Adrenal gland (tissue), 9 donors: ENCODE measurements at regions not wholly inside any gene's neighbourhood (a gene's known extent, or its start where the extent isn't known, plus 50 kb on each side); places are given as distances from the start of the nearest gene placed in this dataset.

ENCODE experiments used
- DNase-seq, 7 donors: peaks; one replicate each; pipeline ENCODE4 v3.0.0-alpha.2; 2019 to 2020
- H3K27ac ChIP-seq, 5 donors: fragments of 200-600 bp; sonication (generic) in 4 of 5; 1 replicate in 3 of 5; 2 replicates in 2 of 5; pipeline versions ENCODE4 v1.5.1 to v1.8.0; 2016 to 2020; ENCODE audit warnings: mild to moderate bottlenecking in 1 of 5
- H3K27me3 ChIP-seq: fragments of 200-600 bp; 2 replicates; pipeline ENCODE4 v1.8.0; 2021
- H3K36me3 ChIP-seq, 2 donors: fragments of 200-600 bp; replicated peaks in 1 of 2; 1 replicate in 1 of 2; 2 replicates in 1 of 2; pipeline versions ENCODE4 v1.5.1 to v1.8.0; 2018 to 2022
- H3K4me1 ChIP-seq, 2 donors: fragments of 200-600 bp; replicated peaks in 1 of 2; 1 replicate in 1 of 2; 2 replicates in 1 of 2; pipeline versions ENCODE4 v1.5.1 to v1.8.0; 2018 to 2021
- H3K4me3 ChIP-seq, 4 donors: fragments of 200-600 bp; sonication (generic) in 3 of 4; one replicate each; pipeline ENCODE4 v1.5.1; 2016 to 2018
- H3K9me3 ChIP-seq, 3 donors: fragments of 200-600 bp; sonication (generic) in 1 of 3; replicated peaks in 1 of 3; 1 replicate in 2 of 3; 2 replicates in 1 of 3; pipeline versions ENCODE4 v1.5.1 to v1.8.0; 2016 to 2021
- POLR2A ChIP-seq, 2 donors: fragments of 450-650 bp; IDR thresholded peaks; one replicate each; pipeline ENCODE4 v1.6.1; 2017; ENCODE audit warnings: antibody characterized with exemption in 2 of 2, mild to moderate bottlenecking in 2 of 2, moderate library complexity in 1 of 2
- WGBS, 4 donors: extraction: QIAGEN DNeasy Blood & Tissue Kit in 2 of 4; methylation state at CpG; one replicate each; pipeline versions ENCODE4 v1.1.5 to v1.1.7; 2013 to 2017; 5-methylcytosine and 5-hydroxymethylcytosine counted together
- intact Hi-C, 2 donors: fragments of 100-400 bp; cut with DNase I; formaldehyde crosslinking; loops; one replicate each; pipeline versions ENCODE4 v1.14.1 to v1.15.0; 2022 to 2023
- TF ChIP-seq, protein P1 (sequence below), 6 experiments: fragments of 450-650 bp in 4 of 6; fragments of 200-600 bp in 2 of 6; sonication (generic) in 1 of 6; IDR thresholded peaks; 1 replicate in 5 of 6; 2 replicates in 1 of 6; pipeline versions ENCODE4 v1.5.1 to v1.8.0; 2016 to 2021; ENCODE audit warnings: antibody characterized with exemption in 6 of 6, mild to moderate bottlenecking in 2 of 6, moderate library complexity in 1 of 6
- donor health status: healthy with polysubstance abuse.
- donor health status: Bipolar disorder and iron deficiency.
- donor health status: DM: yes; HTN: yes; CAD: no.
- donor health status: DM: no; HTN: no; CAD: no.
- donor health status: DM: no; HTN: no; CAD: no.

DNA sequence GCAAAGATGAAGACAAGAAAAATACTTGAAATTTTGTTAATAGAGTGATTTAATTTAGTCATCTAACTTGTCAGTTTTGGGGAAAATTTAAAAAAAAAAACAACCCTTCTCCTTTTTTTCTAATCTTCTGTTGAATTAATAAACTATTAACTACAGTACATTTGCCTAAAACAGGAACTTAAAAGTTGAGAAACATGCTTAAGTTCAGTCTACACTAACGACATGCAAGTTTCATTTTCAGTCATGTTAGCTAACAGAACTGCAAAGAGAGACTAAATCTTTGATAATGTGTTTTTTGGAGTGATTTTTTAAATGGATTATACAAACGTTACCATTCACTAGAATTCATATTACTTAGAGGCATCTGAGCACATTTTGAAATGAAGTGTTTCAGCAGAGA lies 71.9 kb upstream of the MBNL1 start:
- peak overlapping the region in 2 of 5 donors; percentile 9 to 27 for H3K27ac ChIP-seq
- intact Hi-C loops, result no loop called here
- no peaks in the 10 kb centered on the region for H3K9me3 ChIP-seq
- no peaks in the 10 kb centered on the region for H3K36me3 ChIP-seq
- WGBS, 4 donors, result 41 to 45% (median 44%) methylated on average over 2 of the region's 2 CpGs
- DNase-seq, result no peak
- peak overlapping the region in 1 of 4 donors; percentile 31 for H3K4me3 ChIP-seq
- no peaks in the 10 kb centered on the region for H3K27me3 ChIP-seq
- peaks cover 0 to 7% of the 10 kb centered on the region in 2 donors for H3K4me1 ChIP-seq
- no peak for TF ChIP-seq POLR2A (IDR thresholded peaks at IDR 0.05)
- TF ChIP-seq, protein P1, sequence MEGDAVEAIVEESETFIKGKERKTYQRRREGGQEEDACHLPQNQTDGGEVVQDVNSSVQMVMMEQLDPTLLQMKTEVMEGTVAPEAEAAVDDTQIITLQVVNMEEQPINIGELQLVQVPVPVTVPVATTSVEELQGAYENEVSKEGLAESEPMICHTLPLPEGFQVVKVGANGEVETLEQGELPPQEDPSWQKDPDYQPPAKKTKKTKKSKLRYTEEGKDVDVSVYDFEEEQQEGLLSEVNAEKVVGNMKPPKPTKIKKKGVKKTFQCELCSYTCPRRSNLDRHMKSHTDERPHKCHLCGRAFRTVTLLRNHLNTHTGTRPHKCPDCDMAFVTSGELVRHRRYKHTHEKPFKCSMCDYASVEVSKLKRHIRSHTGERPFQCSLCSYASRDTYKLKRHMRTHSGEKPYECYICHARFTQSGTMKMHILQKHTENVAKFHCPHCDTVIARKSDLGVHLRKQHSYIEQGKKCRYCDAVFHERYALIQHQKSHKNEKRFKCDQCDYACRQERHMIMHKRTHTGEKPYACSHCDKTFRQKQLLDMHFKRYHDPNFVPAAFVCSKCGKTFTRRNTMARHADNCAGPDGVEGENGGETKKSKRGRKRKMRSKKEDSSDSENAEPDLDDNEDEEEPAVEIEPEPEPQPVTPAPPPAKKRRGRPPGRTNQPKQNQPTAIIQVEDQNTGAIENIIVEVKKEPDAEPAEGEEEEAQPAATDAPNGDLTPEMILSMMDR (IDR thresholded peaks at IDR 0.05), result no peak

DNA sequence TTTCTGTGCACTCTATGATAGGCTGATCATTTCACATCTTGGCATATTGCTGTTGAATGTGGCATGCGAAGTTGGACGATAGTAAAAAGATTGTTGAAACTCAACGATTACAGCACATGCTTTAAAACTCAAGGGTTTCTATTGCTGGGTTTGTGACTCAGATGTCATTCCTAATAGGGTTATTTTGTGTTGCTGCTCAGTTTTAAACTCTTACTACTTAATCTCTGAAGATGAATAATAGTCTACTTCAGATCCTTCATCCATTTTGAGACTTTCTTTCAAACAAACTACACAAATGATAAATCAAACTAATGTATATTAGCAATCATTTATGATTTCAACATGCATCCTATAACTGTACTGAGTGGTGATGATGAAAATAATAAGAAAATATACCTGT lies 71.3 kb upstream of the MBNL1 start:
- no peak for TF ChIP-seq POLR2A (IDR thresholded peaks at IDR 0.05)
- TF ChIP-seq, protein P1 (IDR thresholded peaks at IDR 0.05), result no peak
- peaks cover 0 to 7% of the 10 kb centered on the region in 2 donors for H3K4me1 ChIP-seq
- DNase-seq, result no peak
- H3K9me3 ChIP-seq, result no peaks in the 10 kb centered on the region
- WGBS, 4 donors, result 63 to 77% (median 70%) methylated on average over 3 of the region's 3 CpGs
- H3K27me3 ChIP-seq, result no peaks in the 10 kb centered on the region
- intact Hi-C loops, result no loop called here
- peak overlapping the region in 1 of 4 donors; percentile 31 for H3K4me3 ChIP-seq
- H3K36me3 ChIP-seq, result no peaks in the 10 kb centered on the region
- peak overlapping the region in 3 of 5 donors; percentile 9 to 32 (median 27) for H3K27ac ChIP-seq

DNA sequence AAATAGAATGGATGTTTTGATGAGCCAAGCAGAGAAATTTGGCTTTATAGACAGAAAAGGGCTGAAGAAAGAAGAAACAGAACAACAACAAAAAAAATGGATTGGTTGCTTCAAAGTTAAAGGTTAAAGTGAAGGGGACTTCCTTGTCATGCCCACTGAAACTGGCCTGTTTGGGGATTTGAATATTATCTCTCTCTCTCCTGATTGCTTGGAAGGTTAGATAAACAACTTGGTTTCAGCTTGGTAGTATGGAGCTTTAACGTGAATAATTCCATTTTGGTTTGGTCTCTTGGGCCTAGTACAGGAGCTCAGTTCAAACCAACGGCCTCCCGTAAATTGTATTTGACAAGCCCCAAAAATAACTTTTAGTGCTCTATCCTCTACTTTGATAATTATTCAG lies 70.8 kb upstream of the MBNL1 start:
- DNase-seq, result no peak
- 70 to 83% (median 78%) methylated on average over 3 of the region's 3 CpGs for WGBS, 4 donors
- intact Hi-C loops, result no loop called here
- Histone ChIP-seq H3K27ac (peak overlapping the region in 1 of 5 donors; percentile 27), H3K4me3 (no peak overlapping the region), H3K36me3 (no peaks in the 10 kb centered on the region), H3K27me3 (no peaks in the 10 kb centered on the region), H3K4me1 (peaks cover 0 to 7% of the 10 kb centered on the region in 2 donors), H3K9me3 (no peaks in the 10 kb centered on the region)
- TF ChIP-seq POLR2A (IDR thresholded peaks at IDR 0.05), result no peak
- TF ChIP-seq, protein P1 (IDR thresholded peaks at IDR 0.05), result no peak

DNA sequence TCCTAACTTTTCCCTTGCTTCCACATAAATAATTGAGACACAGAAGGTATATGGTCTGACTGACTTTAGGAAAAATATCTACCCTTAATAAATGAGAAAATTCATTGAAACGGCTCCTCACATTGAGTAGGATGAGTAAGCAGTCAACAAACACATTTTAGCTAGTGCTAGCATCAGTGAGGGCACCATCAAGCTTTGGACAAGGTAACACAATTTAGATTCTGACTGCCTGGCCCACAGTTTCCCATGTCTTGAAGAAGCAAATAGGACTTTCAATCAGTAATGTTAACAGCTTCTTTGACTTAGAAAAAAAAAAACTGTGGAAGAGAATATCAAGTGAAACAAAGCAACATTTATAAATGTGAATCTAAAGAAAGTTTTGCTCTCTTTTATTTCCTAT lies 70.1 kb upstream of the MBNL1 start:
- Histone ChIP-seq H3K27me3 (no peaks in the 10 kb centered on the region), H3K27ac (peak overlapping the region in 1 of 5 donors; percentile 27), H3K9me3 (no peaks in the 10 kb centered on the region), H3K36me3 (no peaks in the 10 kb centered on the region), H3K4me1 (peaks cover 0 to 7% of the 10 kb centered on the region in 2 donors), H3K4me3 (no peak overlapping the region)
- 73 to 83% (median 79%) methylated on average over 1 of the region's 1 CpG for WGBS, 4 donors
- no peak for TF ChIP-seq POLR2A (IDR thresholded peaks at IDR 0.05)
- TF ChIP-seq, protein P1 (IDR thresholded peaks at IDR 0.05), result no peak
- no peak for DNase-seq
- intact Hi-C loops, result no loop called here
